ENCODE measurements at regions not wholly inside any gene's neighbourhood (a gene's known extent, or its start where the extent isn't known, plus 50 kb on each side); places are given as distances from the start of the nearest gene placed in this dataset.

DNA sequence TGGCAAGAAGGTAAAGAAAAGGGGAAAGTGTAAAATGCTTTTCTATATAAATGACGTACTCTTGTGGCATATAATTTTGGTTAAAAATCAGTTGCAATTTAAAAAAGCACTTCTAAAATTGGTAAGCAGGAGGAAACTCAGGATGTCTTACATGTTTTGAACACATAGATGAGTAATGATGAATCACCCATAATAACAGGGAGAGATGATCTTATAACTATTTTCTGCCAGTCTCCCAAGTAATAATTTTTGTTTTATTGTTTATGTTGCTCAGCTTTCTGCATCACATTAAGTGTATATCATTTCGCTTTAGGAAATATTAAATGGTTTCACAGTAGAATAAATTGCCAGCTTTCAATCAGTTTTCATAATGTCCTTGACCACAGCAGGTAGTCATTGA lies 1430.7 kb upstream of the PCDH20 start:
- Histone ChIP-seq H3K27me3 (ENCODE audit: control insufficient read depth, insufficient read depth, low read length) (no peaks in the 10 kb centered on the region), H2BK20ac (ENCODE audit: low read depth, low read length) (no peak overlapping the region), H4K20me1 (ENCODE audit: insufficient read depth, low read length) (no peaks in the 10 kb centered on the region), H4K8ac (ENCODE audit: low read depth in 2 of 2, low read length in 2 of 2) (no peak overlapping the region), H3K79me1 (ENCODE audit: low read depth in 1 of 2, low read length in 2 of 2) (no peaks in the 10 kb centered on the region), H2AK9ac (replicated peaks; ENCODE audit: low read depth, low read length, poor library complexity) (no peak overlapping the region), H3K18ac (ENCODE audit: low read depth, low read length) (no peak overlapping the region), H4K5ac (ENCODE audit: low read depth, low read length) (no peak overlapping the region), H3K4me1 (ENCODE audit: control insufficient read depth, insufficient read depth, low read length) (no peaks in the 10 kb centered on the region), H2BK120ac (ENCODE audit: low read depth, low read length) (no peak overlapping the region), H3K23ac (ENCODE audit: low read depth, low read length) (no peak overlapping the region), H4K91ac (ENCODE audit: insufficient read depth, low read depth, low read length) (no peak overlapping the region), H3K4me3 (ENCODE audit: insufficient read depth, low read depth, low read length) (no peak overlapping the region), H2BK15ac (ENCODE audit: low read depth, low read length) (no peak overlapping the region), H3K56ac (ENCODE audit: extremely low read depth, insufficient read depth, low read length) (no peak overlapping the region), H3K4ac (ENCODE audit: low read depth, low read length) (no peak overlapping the region), H2BK5ac (ENCODE audit: low read depth, low read length, poor library complexity, severe bottlenecking) (no peak overlapping the region), H3K9ac (ENCODE audit: low read depth, low read length) (no peak overlapping the region), H3K36me3 (ENCODE audit: control insufficient read depth, insufficient read depth, low read length) (no peaks in the 10 kb centered on the region), H3K14ac (replicated peaks; ENCODE audit: low read depth, low read length) (no peak overlapping the region), H3K9me1 (ENCODE audit: insufficient read depth, low read length) (no peaks in the 10 kb centered on the region), H3K27ac (ENCODE audit: insufficient read depth, low read length) (no peak overlapping the region), H2AK5ac (ENCODE audit: low read depth, low read length) (no peak overlapping the region), H3K9me3 (ENCODE audit: control insufficient read depth, insufficient read depth, low read length) (no peaks in the 10 kb centered on the region), H2AFZ (replicated peaks; ENCODE audit: low read length, poor library complexity) (no peak overlapping the region), H3K4me2 (ENCODE audit: low read depth, low read length) (no peak overlapping the region)
- no CpG with 5 or more reads among the region's 2 CpGs for WGBS, 2 experiments (ENCODE audit: extremely low coverage in 2 of 2, insufficient read length in 1 of 2)
- DNase-seq (peak; percentile 62), ATAC-seq (ENCODE audit: low read depth) (peak; percentile 35; the same call in 1 of the 2 replicates)
- POLR2A ChIA-PET (ENCODE audit: unreplicated experiment), result no interaction called here
- no TSS peak for BruUV-seq (replicated peaks)
- CTCF ChIA-PET, result no interaction called here
- intact Hi-C loops (cut with micrococcal nuclease) (no loop called here), in situ Hi-C loops (cut with MboI; ENCODE audit: low sequenced_read_pairs) (no loop called here), dilution Hi-C loops (cut with HindIII; ENCODE audit: low sequenced_read_pairs, unreplicated experiment) (no loop called here)
- no peak for TF ChIP-seq SMC3 (IDR thresholded peaks at IDR 0.05; ENCODE audit: low read depth, low read length)
- 0 out of 2 replicates have a peak, but pooled peaks have one; percentile 10 for TF ChIP-seq FOS (IDR thresholded peaks at IDR 0.05; ENCODE audit: low read depth, low read length)
